ENCODE measurements at regions not wholly inside any gene's neighbourhood (a gene's known extent, or its start where the extent isn't known, plus 50 kb on each side); places are given as distances from the start of the nearest gene placed in this dataset.

DNA sequence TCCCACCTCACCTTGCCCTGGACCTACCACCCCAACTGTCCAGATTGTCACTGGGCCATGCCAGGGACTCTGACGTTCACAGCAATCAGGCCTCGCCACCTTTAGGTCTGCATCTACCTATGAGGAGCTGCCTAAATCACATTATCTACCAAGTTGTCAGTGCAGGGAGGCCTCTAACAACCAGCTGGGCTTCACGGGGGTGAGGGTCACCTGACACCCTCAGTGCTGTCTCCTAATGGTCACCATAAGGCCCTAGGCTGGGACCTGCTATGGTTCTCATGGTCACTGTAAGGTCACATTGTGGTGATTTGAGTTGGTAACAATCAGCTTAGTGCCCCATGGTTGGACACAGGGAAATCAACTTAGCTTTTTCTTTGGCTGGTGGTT lies 119.2 kb upstream of the CXCL14 start:
- DNase-seq: no peak

DNA sequence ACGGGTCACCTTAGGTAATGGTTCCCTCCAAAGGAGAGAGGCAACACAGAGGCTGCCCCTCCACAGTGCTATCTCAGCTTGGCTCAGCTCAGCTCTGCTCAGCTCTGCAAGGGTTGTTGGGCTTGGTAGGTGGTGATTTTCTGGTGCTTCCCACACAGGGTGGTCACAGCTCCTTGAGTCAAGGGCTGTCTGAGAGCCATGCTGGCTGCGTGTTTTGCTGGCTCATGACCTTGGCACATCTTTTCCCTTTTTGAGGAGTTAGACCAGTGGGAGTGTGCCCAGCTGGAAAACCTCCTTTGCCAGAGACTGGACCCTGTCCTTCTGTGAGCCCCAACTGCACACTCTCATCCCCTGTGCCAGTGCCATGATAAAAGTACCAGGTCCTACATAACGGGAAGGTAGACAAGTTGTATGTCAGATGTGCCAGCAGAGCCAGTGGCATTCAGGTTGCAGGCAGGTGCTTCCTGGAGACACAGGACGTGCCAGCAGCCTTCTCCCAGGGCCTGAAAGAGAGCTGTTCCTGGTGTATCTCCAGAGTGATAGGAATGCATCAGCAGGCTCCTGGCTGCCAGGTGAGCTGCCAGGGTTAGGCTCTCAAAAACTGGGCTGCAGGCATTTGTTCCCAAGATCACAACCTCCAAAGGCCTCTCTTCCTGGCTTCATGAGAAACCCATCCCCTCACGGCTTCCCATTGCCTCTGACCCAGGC lies 118.6 kb upstream of the CXCL14 start:
- DNase-seq: no peak

DNA sequence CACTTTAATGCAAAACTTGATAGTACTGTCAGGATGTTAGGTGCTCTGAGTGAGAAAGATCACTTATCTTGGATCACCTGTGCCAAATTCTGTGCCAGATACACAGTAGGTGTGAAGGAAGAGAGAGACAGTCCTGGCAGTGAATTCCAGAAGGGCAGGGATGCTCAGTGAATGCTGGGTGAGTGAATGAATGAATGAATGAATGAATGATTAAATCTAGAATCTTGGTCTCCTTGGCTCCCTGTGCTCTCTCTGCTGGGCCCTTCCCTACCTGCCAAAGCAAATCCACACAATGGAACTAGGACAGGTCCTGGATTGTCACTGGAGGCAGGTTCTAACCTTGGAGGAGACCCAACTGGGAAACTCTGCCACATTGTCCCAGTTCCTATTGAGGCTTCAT lies 117.5 kb upstream of the CXCL14 start:
- no peak for DNase-seq

DNA sequence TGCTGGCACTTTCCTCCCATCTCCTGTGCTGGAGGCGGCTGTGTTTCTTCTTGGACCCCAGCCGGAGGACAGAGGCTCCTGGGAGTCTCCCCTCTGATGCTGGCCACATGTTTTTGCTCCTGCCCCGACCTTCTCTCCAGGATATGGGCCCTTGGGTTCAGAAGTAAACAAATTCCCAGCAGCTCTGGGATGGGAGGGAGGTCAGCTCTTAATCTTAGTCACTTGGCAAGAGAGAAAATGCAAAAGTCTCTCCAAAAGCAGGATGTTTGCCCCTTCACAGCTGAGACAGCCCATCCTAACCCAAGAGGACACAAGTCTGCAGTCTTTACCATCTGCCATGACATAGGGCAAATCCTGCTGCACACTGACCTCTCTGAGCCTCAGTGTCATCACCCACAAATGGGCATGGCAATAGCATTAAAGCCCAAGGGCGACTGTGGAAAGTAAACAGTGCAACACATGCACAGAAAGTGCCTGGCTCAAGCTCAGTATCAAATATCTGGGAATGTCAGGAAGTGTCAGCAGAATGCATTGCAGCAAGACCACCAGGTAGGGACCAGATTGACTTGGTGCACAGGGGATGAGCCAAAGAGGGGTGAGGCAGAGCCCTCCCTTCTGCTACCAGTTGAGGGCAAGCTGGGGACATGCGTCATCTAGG lies 117.0 kb upstream of the CXCL14 start:
- DNase-seq: no peak

DNA sequence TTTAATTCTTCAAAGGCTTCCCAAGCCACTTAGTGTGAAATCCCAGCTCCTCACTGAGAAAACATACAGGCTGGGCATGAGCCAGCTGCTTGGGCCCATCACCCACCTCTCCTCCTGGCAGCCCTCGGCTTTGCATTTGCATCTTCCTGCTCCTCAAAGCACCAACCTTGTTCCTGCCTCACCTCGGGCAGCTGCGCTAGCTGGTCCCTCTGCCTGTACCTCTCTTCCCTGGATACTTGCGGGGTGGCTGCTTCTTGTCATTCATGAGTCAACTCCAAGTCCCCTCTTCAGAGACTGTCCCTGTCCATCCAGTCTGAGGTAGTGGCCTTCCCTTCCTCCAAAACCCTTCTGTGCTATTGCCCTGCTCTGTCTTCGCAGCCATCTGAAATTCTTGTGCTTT lies 116.1 kb upstream of the CXCL14 start:
- no peak for DNase-seq

DNA sequence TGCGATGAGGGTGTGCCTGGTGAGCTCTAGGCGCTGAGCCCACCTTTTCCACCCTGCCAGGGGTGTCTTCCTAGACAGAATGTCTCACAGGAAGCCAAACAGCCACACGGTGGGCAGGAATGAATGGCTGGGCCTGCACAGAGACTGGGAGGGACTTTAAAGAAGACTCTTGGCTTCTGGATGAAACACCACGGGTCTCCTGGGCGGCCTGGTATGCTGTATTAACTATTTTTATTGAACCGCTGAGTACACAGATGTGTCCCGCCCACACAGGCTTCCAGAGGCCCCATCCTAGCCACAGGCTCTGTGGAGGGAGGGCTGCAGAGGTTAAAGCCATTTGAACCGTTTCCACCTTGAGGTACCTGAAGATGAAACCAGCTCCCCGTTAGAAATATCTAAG lies 115.2 kb upstream of the CXCL14 start:
- DNase-seq: no peak

DNA sequence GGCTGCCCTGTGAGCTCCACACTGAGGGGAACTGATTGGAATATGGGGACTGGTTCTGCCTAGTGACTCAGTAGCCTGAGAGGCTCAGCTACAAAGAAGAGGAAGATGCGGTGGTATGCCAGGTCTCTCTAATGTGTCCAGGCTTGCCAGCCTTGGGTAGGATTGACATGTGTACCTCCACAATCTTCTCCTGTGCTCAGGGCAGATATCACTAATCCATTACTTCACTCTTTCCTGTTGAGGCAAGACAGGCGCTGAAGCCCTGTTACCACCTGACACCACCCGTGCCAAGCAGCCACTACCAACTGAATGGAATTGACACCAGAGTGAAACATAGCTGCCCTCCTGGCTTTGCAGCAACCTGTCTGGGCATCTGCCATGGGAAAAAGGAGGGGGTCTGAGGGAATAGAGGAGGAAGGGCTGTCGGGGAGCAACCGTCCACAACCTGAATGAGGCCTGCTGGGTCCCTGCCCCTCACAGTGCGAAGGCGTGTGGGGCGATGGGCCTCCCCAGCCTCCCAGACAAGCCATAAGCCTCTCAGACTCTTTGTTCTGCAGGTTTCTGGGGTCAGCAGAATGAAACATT lies 114.7 kb upstream of the CXCL14 start:
- no peak for DNase-seq

DNA sequence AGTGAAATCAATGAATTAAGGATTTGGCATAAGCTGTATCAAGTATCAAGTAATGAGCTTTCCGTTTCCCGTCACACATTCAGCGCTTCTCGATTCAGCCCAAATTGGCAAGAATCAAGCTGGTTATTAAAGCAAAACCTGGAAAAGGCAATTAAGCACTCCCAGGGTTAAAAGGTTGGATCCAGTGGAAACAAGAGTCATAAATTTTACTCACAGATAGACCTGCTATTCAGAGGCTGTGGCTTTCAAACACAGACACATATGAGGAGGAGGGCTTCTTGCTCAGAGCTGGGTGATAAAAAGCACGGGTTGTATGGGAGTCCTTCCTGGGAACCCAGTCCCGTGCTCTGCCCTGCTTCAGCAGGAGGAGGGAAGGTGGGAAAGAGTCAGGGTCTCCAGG lies 112.3 kb upstream of the CXCL14 start:
- DNase-seq: no peak

DNA sequence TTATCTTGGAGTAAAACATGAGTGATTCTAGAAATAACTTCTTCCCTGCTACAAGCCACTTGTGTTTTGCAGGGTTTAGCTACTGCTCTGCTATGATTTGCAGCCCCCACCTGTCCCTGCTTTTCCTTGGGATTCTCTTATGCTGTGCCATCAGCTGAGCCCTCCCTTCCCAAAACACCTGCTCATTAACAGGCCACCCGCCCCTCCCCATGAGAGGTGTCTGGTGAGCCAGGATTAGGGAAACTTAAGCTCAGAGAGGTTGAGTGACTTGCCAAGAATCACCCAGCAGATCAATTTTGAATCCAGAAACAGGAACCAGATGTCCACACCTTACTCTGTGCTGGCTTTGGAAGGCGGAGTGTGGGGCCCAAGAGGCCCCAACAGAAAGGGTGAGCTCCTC lies 111.7 kb upstream of the CXCL14 start:
- no peak for DNase-seq

DNA sequence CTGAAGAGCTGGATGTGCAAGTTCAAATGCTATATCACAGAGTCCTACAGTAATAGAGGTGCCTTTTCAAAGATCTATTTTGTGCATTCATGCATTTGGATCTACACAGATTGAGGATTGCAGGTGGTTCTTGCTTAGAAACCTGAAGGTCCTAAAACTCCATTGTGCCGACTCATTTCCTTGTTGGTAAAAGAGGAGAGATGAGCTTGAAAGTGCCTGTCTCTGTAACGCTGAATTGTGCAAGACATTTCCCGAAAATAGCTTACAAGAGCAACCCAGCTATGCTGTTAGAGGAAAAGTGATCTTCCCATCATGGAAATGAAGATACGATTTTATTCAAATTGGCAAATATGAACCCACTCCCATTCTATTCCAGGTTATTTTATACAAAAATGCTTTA lies 110.7 kb upstream of the CXCL14 start:
- no peak for DNase-seq

DNA sequence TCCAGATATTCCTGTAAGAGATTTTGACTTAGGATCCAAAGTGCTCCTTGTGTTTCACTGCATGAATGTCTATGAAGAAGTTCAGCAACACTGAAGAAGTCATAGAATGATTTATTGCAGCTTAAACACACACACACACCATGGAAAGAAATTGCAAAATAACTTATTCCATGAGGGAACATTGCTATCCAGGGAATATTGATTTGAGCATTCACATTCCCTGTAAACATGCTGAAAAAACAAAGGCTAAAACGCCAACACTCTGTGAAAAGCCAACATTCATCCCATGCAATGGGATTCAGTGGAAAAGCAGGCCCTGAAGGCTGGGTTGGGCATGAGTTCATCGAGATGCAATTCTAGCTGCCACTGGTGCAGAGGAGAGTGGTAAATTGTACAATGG lies 109.6 kb upstream of the CXCL14 start:
- no peak for DNase-seq

DNA sequence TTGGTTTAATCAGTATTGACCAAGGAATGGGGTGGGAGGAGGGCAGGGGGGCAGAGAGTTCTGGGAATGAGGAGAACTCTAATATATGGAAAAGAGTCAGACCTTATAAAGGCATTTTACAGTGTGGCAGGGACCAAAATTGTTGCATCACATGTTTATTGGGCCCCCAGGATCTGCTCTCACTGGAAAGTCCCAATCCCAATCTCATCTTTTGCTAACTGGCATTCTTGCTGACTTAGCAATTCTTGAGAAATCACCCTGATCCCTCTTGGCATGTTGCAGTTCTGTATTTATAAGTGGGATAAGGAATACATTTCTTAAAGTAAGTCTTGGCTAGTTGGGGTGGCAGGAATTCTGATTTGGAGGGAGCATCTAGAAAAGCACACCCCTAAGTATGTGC lies 104.4 kb upstream of the CXCL14 start:
- no peak for DNase-seq

DNA sequence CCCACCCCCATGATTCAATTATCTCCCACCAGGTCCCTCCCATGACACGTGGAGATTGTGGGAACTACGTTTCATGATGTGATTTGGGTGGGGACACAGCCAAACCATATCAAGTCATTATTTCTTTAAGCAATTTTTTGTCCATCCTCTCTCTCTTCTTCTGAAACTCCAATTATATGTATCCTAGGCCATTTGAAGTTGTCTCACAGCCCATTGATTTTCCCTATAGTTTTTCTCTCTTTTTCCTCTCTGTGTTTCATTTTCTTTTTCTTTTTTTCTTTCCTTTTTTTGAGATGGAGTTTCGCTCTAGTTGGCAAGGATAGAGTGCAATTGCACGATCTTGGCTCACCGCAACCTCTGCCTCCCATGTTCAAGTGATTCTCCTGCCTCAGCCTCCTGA lies 101.9 kb upstream of the CXCL14 start:
- no peak for DNase-seq

DNA sequence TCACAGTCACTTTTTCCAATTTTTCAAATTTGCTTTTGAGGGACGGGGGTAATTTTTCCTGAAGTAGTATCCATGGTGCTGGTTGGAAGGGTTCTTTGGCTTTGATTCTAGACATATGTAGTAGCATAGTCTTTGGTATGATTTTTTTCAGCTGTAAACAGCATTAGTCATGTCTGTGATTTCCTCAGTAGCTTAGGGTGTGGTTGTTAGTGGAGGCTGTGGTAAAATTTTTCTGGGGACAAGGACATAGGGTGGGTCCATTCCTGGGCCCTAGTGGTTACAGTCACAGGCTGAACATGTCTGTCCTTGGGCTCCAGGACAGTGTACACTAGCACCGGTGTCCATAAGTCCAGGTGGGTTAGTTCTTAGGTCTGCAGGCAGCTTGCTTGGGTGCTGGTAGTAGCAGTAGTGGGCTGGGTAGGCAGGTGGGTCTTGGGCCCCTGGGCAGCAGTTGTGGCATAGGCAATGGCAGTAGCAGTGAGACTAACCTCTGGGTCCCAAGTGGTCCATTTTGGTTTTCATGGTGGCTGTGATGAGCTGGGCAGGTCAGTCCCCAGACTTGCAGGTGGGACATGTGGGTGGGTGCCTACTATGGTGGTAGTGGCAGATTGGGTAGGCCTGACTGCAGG lies 100.0 kb upstream of the CXCL14 start:
- no peak for DNase-seq

DNA sequence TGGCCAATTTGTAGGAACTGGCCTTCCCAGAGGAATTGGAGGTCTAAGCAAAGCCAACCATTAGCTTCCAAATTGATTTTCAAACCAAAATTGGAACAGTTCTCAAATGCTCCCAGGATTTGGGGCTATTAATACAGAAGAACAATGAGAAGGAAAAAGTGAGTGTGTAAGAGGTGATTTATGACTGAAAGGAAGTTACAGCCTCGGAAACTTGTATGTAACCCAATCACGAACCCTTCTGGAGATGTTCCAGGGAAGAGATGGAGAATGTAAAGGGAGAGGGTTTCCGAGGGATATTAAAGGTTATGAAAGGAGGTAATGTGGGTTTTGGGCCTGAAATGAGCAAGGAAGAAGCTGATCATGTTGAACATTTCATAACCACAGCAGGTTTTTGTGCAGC lies 93.2 kb upstream of the CXCL14 start:
- DNase-seq: no peak

DNA sequence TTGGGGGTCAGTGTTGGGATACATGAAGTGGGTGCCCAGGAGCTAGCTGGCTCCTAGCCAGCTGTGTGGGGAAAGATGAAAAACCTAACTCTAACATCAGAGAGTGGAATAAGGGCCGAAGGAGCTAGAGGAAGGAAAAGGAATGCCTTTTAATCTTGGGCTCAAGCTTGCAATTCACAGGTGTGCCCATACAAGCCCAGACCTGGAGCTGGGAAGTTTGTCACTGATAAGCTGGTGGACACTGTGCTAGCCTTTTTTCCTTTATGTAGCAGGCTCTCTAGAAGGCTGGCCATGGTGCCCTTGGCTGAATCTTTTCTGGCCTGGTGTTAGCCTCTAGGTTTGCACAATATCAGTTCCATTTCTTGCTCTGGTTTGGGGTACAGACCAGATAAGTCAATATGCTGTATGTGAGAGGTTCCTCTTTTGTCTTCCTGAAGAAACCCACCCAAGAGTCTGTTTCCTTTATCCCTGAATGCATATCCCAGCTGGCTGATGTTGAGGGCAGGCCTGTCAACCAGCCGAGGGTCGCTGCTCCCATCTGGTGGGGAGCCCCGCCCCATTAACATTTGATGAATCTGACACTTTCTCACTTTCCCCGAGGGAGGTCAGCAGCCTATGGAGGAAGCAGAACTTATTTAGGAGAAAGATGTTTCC lies 92.4 kb upstream of the CXCL14 start:
- DNase-seq: no peak

DNA sequence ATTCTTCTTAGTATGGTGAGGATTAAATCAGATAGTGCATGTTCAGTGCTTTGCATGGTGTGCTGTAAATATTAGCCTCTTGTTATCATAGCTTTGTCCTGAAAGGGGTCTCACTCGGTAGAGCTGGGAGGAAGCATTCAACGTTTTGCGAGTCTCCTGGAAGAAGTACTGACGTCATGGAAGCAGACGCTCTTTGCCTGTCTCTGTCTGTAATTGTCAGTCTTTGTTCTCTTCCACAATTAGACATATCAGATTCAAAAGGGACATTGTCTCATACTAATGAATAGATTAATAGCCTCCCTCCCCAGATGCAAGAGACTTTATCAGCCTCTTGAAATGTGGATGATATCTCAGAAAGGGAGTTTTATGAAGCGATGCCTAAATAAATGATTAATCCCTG lies 91.8 kb upstream of the CXCL14 start:
- no peak for DNase-seq

DNA sequence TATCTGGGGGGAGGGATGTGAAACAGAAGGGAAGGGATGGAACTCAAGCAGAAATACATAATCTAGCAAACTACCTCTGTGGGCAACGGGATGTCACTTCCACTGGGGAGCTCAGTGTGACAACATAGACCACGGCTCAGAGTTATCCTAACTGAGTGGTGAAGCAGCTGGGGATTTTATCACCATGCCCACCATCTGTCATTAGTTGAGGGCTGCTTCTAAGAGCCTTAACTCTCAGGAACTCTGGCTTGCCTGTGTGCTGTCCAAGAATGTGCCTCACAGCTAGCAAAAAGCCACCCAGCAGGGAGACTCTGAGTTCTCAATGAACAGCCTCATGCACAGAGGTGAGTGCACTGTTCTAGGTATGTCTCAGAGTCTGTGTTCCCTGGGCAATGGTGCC lies 90.6 kb upstream of the CXCL14 start:
- no peak for DNase-seq

DNA sequence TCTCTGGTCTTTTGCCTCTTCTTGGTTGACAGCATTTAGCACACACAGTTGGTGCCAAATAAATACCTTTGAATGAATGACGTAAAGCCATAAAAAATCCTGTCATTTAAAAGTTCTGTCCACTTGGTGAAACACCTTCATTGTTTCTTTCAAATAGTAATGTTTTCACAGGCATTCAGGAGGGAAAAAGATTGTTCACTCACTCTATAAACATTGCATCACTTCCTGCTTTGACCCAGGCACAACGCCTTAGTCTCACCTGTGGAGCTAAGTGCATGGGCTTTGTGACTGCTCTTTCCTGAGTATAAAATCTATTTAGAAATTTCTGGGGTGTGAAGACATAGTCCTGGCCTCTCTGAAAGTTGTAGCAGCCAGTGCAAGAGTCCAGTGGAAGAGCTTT lies 88.9 kb upstream of the CXCL14 start:
- DNase-seq: no peak

DNA sequence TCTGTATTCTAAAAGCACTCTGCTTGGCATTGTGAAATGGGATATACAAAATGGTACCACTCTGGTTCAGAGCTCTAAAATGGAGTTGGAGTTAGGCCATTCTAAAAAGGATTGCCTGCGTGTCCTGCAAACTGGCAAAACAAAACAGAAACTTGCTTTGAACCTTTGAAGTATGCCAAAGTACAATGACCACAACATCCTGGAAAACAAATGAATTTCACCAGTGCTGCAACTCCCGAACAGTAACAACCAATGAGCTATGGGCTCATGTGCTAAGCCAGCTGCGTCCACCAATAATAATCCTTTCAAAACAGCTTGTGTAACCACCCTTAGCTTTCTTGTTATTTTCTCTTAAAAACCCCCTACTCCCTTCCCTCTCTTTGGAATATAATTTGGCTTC lies 88.4 kb upstream of the CXCL14 start:
- DNase-seq: no peak

DNA sequence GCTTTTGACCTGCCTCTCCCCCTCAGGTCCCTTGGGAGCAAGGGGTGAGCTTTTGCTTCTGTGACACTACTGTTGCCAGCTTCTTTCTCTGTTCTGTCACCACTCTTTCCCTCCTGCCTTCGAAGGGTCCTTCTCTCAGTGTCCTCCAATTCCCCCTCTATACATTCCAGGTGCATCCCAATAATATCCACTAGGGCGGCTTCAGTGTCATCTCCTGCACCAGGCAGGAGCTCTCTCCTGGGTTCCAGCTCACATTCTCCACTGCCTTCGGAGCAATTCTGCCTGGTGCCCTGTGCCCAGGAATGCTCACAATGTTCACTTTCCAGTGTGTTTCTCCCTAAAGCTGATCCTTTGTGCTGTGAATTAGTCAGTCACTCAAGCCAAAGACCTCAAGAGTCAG lies 83.9 kb upstream of the CXCL14 start:
- DNase-seq: no peak

DNA sequence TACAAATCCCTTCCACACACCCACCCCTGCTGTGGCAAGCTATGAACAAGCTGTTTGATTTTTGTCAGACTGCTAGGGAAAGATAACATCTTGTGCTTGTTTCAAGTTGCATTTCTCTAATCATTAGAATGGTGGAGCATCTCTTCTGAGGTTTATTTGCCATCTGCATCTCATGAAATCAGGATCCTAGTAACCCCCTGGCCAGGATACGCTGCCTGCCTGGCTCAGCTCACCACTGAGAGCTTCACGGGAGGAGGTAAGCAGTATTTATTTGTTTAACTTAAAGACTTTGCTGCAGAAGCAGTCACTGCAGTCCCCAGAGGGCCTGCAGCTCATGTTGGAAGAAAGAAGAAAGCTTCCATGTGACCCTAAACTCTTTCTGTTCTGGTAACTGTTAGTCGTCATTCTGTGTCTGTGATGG lies 83.3 kb upstream of the CXCL14 start:
- DNase-seq: no peak

DNA sequence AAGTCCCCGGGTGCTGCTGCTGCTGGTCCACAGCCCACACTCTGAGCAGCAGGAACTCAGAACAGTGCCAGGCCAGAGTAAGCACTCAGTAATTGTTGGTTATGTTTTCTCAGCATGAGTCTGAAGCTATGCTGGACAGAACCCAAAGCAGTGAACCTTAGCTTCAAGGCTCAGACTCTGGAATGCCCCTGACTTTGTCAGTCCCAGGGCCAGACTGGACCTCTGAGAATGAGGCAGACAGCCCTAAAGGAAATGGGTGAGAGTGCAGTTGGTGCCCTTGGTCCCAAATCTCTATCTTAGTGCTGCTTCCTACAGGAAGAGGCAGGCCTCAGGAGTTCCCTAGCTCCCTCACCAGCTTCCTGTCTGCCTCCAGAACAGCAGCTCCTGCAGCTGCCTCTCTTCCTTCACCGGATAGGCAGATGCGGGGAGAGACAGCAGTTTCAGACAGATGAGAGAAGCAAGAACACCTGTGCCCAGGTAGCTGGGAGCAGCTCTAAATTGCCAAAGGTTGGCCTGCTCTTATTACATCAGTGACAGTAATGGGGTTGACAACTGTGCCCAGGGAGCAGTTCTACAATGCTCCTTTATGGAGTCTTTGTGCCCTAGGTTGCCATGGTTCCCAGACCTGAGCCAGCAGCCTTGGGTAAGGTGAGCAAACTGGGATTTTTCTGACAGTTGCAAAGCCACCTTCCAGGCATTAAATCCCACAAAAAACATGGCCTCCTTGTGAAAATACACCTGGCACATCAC lies 82.2 kb upstream of the CXCL14 start:
- no peak for DNase-seq
